ENCODE measurements at regions not wholly inside any gene's neighbourhood (a gene's known extent, or its start where the extent isn't known, plus 50 kb on each side); places are given as distances from the start of the nearest gene placed in this dataset.

DNA sequence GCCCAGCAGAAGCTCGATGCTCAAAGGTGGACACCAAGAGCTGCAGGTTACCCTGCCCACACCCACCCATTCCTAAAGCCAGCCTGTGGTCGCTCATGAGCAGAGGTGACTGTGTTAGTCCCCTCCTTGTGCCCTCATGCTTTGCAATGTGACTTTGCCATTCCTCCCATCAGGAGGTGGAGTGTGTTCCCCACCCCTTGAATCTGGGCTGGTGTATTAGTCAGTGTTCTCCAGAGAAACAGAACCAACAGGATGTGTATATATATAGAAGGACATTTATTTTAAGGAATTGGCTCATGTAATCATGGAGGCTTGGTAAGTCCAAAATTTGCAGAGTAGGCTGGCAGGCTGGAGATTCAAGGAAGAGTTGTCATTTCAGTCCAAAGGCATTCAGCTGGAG, 54.4 kb upstream of the RNF24 start:
- no peak for DNase-seq

DNA sequence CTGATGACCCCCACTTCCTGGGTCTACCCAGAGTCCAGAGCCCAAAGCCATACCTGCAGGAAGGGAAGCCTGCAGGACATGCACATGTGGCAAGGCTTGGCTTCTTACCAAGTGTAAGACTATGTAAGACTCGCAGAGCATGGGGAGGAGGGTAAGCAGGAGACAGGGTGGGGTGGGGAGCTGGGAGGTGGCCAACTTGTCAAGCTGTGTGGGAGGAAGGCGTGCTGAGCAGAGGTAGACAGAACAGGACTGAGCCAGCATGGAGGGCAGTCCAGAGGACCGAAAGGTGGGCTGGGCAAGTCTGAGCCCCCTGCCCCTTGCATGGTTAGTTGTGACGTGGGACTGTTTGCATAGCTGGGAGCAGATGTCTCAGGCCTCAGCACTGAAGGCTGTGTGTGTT, 53.4 kb upstream of the RNF24 start:
- DNase-seq, result no peak

DNA sequence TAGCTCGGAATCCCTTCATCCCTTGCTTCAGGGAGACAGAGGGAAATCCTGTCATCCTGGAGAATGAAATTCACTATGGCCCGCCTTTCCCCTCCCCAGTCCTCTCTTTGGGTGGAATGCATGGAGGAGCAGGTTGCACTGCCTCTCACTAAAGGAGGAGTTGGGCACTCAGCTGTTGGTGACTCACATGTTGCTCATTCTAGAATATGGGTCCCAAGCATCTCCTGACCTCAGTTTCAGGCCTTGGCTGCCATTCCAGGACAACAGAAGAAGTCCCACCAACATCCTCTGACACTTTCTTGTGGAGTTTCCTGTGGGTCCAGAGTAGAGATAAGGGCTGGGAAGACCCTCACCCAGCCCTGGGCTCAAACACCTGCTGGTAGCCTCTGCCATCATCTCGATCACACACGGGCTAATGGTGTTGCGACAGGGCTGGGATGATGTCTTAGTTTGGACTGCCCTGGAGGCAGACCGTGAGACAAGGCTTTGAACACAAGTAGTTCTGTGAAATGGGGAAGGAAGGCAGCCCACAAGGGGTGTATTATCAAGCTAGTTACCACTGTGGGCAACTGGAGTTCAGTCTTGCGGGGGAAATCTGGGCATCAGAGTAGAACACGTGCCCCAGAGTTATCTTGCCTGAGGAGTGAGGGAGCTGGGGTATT, 52.4 kb upstream of the RNF24 start:
- DNase-seq, result no peak

DNA sequence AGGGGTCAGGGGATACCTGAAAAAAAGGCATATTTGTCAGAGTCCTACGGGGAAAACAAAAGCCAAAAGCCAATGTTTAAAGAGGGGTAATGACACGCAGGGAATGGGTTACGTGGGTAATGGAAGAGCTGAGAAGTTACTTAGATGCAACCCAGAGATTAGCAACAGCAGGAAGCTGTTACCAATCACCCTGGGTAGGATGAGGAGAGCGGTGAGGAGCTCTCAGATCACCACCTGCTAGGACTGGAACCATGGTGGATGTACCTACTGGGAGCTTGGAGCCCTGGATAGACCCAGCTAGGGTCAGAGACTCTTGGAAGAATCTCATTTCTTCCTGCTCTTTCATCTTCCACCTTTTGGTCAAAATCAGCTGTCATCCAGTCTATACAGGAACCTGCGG, 51.2 kb upstream of the RNF24 start:
- no peak for DNase-seq

DNA sequence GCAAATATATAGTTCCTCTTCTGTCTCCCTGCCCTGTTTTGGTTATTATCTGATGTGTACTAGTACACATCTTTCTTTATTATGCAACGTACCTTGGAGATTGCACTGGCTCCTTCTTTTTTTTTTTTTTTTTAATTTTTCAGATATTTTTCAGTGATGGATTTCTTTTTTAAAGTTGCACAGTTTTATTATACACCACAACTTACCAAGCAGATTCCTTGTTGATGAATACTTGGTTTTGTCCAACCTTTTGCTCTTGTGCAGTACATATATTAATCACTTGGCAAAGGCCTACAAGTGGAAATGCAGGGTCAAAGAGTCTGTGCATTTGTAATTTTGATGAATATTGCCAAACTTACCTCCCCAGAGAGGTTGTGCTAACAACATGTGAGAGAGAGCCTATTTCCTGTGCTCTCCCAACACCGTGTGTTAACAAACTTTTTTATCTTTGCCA, 50.1 kb upstream of the RNF24 start:
- DNase-seq, result no peak
